ENCODE measurements at regions not wholly inside any gene's neighbourhood (a gene's known extent, or its start where the extent isn't known, plus 50 kb on each side); places are given as distances from the start of the nearest gene placed in this dataset.

DNA sequence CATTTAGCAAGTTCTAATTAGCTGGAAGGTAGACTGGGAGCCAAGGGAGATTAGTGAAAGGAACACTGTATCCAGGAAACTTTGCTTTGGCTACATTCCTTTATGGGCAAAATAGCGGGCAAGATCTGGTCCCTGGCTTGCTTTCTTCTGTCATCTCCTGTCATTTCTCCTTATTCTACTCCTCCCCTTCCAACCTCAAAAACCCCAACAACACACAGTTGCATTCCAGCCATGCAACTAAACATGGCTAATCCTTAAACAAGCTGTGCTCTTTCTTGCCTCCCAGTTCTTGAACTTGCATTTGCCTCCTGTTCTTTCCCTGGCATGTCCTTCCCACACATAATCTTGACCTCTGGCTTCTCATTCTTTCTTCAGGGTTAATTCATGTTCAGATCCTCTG, 59.5 kb upstream of the CDCA7L start:
- DNase-seq (ENCODE audit: low spot score), result no peak

DNA sequence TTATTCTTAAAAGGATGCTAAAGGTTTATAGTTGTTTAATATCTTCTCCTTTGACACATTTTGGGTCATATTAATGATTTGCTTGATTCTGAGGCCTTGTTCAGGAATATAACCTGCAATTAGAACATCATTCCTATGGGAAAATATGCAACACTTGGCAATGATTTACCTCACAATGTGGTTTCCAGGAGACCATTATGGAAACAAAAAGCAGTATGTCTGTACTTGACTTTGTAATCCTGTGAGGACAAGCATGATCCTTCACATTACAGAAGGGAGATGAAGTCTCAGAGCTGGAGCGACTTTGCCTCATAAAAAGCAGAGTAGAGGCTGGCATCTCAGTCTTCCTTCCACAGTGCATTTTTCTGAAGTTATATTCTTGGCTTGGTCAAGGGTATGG, 57.0 kb upstream of the CDCA7L start:
- DNase-seq (ENCODE audit: low spot score), result no peak

DNA sequence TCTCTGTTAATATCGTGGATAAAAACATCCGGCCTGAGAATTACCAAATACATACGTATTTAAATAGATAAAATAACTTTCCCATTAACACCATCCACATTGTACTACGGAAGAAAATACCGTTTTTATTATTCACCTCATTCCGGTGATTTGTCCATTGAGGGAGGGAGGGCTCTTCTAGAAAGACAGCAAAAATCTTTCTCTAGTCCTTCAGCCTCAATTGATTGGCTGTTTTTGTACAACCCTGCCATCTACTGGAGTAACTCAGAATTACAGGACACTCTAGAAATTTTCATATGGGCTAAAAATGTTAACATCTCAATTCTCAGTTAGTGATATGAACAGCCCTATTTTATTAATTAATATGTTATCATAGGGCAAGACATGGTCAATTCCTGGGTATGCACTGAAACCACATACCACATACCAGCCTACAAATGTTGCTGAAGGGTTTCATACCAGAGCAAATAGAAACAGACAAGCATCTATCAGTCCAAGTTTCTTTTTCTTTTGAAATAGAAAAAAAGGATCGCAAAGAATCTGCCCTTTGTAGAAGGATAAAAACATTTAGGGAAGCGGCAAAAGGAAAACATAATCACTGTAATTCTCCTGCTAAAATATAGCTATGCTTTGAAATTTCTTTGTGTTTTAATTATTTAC, 55.8 kb upstream of the CDCA7L start:
- DNase-seq (ENCODE audit: low spot score), result peak; percentile 54

DNA sequence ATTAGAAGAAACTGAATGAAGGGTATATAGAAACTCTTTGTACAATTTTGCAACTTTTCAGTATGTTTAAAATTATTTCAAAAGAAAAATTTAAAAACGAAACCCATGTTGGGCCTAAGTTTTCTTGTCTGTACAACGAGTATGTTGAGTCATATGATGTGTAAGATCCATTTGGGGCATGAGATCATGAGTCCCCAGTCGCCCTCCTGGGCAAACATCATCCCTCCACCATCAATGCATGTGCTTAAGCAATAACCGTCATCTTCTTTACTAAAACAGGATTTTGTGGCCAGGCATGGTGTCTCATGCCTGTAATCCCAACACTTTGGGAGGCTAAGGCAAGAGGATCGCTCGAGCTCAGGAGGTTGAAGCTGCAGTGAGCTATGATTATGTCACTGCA, 54.2 kb upstream of the CDCA7L start:
- no peak for DNase-seq (ENCODE audit: low spot score)

DNA sequence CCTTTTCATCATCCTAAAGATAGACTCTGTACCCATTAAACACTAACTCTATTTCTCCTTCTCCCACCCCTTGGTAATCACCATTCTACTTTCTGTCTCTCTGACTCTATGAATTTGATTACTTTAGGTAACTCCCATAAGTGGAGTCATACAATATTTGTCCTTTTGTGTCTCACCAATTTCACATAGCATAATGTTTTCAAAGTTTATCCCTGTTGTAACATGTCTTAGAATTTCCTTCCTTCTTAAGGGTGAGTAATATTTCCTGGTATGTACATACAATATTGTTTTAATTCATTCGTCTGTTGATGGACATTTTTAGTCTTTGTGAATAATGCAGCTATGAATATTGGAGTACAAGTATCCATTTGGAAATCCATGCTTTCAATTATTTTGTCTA, 50.9 kb upstream of the CDCA7L start:
- DNase-seq (ENCODE audit: low spot score), result no peak

Data from hematopoietic multipotent progenitor cell treated with erythropoietin and hydrocortisone succinate and interleukin-3 and kit ligand, for 17 days (in vitro differentiated cells).